Kidney epithelial cell (primary cell): ENCODE measurements at regions not wholly inside any gene's neighbourhood (a gene's known extent, or its start where the extent isn't known, plus 50 kb on each side); places are given as distances from the start of the nearest gene placed in this dataset.

Source experiments
- DNase-seq: peaks from one replicate; pipeline ENCODE4 v3.0.0-alpha.2; 2010; ENCODE audit warnings: low read depth
- H3K27me3 ChIP-seq: 2 replicates; pipeline ENCODE4 v1.6.0; 2011; ENCODE audit warnings: low read length; ENCODE audit not compliant: control insufficient read depth, insufficient read depth
- H3K36me3 ChIP-seq: 2 replicates; pipeline ENCODE4 v1.5.1; 2011; ENCODE audit warnings: low read length; ENCODE audit not compliant: control insufficient read depth, insufficient read depth
- H3K4me3 ChIP-seq: 2 replicates; pipeline ENCODE4 v1.5.1; 2011; ENCODE audit warnings: low read depth, mild to moderate bottlenecking, control low read depth, low read length
- CTCF ChIP-seq: IDR thresholded peaks from 2 replicates; pipeline ENCODE4 v1.5.1; 2011; ENCODE audit warnings: mild to moderate bottlenecking, moderate library complexity, low read length, control low read depth, inconsistent platforms; ENCODE audit not compliant: insufficient read depth, poor library complexity, severe bottlenecking

GRCh38 chr15:45943240-45943639, 308.4 kb downstream of the SQOR start:
- no peaks in the 10 kb centered on the region for H3K36me3 ChIP-seq
- no peak overlapping the region for H3K4me3 ChIP-seq
- TF ChIP-seq CTCF = no peak
- DNase-seq = peak; percentile 94
- H3K27me3 ChIP-seq = no peaks in the 10 kb centered on the region

DNA sequence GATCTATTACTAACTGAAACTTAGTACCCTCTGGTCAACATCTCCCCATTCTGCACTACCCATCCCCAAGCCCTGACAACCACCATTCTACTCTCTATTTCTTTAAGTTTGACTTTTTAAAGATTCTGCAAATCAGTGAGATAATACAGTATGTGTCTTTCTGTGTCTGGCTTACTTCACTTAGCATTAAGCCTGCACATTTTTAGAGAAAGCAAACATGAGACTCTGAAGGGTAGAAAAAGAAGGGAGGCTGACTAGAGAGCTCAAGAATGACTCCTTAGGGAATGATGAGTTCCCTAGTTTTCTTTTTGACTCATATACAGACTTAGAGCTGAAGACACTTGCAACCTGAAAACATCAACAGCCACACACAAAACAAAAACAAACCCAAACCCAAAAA, 311.3 kb downstream of the SQOR start:
- Histone ChIP-seq H3K27me3 (no peaks in the 10 kb centered on the region), H3K4me3 (no peak overlapping the region), H3K36me3 (no peaks in the 10 kb centered on the region)
- no peak for TF ChIP-seq CTCF
- no peak for DNase-seq

DNA sequence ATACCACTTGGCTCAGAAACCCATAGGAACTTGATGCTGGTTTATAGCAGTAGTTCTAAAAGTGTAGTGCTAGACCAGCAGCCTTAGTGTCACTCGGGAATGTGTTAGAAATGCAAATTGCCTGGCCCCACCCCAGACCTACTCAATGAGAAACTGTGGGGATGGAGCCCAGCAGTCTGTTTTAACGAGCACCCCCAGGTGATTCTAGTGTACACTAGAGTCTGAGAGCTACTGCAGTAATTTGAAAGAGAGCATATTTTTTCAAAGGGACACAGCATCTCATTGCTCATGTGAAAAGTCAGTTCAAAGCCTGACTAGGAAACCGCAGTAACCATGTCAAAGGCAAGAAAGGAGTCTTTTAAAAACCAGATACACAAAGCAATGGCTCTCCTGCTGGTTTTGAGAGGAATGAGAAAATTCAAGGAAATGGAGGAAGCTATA, 313.4 kb downstream of the SQOR start:
- no peak for TF ChIP-seq CTCF
- no peaks in the 10 kb centered on the region for H3K36me3 ChIP-seq
- H3K4me3 ChIP-seq = no peak overlapping the region
- DNase-seq = no peak
- H3K27me3 ChIP-seq = no peaks in the 10 kb centered on the region

DNA sequence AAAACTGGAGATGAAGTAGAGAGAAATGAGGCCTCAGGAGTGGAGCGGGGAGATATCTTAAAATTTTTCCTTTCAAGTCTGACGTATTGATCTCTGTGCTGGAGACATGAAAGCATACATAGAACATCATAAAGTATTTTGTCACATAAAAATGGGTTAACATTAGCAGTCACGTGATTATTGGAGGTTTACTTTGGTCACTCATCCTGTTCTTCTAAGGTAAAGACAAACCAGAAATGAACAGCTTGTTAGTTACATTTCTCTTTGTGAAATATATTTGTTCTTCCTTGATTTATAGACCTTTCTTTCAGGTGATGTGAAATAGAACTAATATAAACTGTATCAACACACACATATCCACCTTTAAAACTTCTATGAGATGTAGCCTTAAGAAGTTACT, 324.1 kb downstream of the SQOR start:
- DNase-seq = no peak
- no peaks in the 10 kb centered on the region for H3K36me3 ChIP-seq
- no peaks in the 10 kb centered on the region for H3K27me3 ChIP-seq
- H3K4me3 ChIP-seq = no peak overlapping the region
- no peak for TF ChIP-seq CTCF

DNA sequence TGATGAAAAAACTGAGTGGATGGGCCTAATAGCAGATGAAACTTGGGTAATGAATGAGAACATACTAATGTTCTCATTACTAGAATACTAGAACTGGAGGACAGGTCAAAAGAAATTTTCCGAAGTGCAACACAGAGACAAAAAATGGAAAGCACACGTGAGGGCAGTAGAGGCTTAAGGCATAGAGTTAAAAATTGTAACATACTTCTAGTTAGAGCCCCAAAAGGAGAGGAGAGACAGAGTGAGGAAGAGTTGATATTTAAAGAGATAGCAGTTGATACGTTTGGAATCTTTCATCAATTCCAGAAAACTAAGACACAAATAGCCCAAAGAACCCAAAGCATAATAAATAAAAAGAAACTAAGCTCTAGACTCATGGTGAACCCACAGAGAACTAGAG, 327.9 kb downstream of the SQOR start:
- no peak overlapping the region for H3K4me3 ChIP-seq
- no peaks in the 10 kb centered on the region for H3K27me3 ChIP-seq
- TF ChIP-seq CTCF = no peak
- no peaks in the 10 kb centered on the region for H3K36me3 ChIP-seq
- DNase-seq = no peak

DNA sequence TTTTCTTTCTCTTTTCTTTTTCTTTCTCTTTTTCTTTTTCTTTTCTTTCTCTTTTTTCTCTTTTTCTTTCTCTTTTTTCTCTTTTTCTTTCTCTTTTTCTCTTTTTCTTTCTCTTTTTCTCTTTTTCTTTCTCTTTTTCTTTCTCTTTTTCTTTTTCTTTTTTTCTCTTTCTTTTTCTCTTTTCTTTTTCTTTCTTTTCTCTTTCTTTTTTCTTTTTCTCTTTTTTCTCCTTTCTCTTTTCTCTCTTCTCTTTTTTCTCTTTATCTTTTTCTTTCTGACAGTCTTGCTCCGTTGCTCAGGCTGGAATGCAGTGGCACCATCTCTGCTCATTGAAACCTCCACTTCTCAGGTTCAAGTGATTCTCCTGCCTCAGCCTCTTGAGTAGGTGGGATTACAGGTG, 335.7 kb downstream of the SQOR start:
- Histone ChIP-seq H3K36me3 (no peaks in the 10 kb centered on the region), H3K27me3 (no peaks in the 10 kb centered on the region), H3K4me3 (no peak overlapping the region)
- DNase-seq = no peak
- no peak for TF ChIP-seq CTCF
